ENCODE measurements at regions not wholly inside any gene's neighbourhood (a gene's known extent, or its start where the extent isn't known, plus 50 kb on each side); places are given as distances from the start of the nearest gene placed in this dataset.
"Not testable (repeated sequence)": the region's sequence is repeated elsewhere in the genome, so short reads cannot be mapped to it uniquely, and the experiment has no call there.

DNA sequence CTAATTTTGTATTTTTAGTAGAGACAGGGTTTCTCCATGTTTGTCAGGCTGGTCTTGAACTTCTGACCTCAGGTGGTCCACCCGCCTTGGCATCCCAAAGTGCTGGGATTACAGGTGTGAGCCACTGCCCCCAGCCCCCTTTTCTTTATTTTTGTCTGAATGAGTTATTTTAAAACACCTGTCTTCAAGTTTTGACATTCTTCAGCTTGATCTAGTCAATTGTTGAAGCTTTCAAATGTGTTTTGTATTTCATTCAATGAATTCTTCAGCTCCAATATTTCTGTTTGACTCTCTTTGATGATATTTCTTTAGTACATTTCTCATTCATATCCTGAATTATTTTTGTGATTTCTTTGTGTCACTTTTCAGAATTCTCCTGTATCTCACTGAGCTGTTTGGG lies 486.2 kb downstream of the DMAC1 start:
- DNase-seq (ENCODE audit: low read depth, low spot score) = no peak
- in situ Hi-C loops (cut with HindIII; ENCODE audit: low pct_unique_long_range_greater_than_20kb, low sequenced_read_pairs) = no loop called here

DNA sequence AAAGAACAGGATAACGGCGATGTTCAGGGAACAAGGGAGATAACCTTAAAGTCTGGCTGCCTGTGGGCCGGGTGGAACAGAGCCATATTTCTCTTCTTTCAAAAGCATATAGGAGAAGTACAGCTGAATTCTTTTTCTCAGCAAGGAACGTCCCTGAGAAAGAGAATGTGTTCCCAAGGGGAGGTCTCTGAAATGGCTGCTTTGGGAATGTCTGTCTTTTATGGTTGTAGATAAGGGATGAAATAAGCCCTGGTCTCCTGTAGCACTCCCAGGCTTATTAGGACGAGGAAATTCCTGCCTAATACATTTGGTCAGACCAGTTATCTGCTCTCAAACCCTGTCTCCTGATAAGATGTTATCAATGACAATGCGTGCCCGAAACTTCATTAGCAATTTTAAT lies 490.5 kb downstream of the DMAC1 start:
- DNase-seq (ENCODE audit: low read depth, low spot score); in situ Hi-C loops (cut with HindIII; ENCODE audit: low pct_unique_long_range_greater_than_20kb, low sequenced_read_pairs): not testable (repeated sequence)

DNA sequence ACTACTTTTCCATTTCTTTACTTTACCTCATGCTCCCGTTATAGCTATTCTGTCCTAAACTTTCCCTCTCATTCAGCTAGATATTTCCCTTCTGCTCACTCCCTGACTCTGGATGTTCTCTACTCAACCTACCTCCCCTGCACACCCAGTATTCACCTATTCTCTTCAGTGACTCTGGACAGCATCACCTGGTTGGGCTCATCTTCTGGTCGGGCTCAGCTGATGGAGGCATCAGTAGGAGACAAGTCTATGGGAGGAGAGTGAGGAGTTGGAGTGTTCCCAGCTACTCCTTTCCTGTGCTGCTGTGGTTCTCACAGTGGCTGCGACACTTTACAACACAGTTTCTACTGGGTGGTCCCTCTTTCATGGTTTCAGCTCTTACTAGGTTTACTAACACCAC lies 493.9 kb downstream of the DMAC1 start:
- no peak for DNase-seq (ENCODE audit: low read depth, low spot score)
- in situ Hi-C loops (cut with HindIII; ENCODE audit: low pct_unique_long_range_greater_than_20kb, low sequenced_read_pairs) = no loop called here

DNA sequence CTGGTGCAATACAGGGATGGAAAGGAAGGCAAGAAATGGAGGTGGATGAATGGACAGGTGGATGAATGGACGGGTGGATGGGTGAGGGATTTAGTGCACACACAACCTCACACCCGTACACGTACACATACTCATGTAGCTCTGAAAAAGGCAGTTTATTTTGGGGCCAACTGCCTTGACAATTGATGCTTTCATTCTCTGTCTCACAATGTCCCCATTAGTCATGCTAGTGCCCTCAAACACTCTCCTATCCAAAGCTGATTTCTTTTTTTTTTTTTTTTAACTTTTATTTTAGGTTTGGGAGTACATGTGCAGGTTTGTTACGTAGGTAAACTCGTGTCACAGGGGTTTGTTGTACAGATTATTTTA lies 495.0 kb downstream of the DMAC1 start:
- in situ Hi-C loops (cut with HindIII; ENCODE audit: low pct_unique_long_range_greater_than_20kb, low sequenced_read_pairs) = no loop called here
- DNase-seq (ENCODE audit: low read depth, low spot score) = no peak

DNA sequence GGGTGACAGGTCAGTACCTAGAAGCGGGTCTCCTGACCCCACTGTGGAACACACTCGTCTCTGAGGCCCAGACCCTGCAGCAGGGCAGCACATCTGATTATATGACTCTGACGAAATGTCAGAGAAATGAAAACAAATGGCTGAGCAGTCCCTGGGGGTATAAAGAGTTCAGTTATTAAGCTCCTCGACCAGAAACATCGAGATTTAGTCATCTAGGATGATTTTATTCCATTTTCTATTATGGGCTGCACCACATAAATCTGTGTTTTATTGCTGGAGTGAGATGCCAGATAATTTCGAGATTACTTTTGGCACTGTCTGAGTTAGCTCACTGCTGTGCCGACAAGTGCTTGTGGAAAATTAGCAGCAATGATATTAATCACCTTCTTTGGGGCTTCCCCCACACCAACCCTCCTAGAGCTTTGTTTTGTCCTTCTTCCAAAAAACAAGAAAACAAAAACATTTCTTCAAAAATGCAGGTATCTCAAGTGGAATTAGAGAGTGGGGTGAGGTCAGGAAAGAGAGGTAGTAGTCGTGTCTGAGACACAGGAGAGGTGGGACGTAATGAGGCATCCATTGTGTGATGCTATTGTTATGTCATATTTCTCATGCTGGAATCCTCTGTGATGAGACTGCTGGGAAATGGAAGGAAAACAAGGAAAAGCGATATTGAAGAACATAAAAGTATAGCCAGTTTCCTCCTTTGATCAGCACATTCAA lies 495.5 kb downstream of the DMAC1 start:
- DNase-seq (ENCODE audit: low read depth, low spot score) = no peak
- in situ Hi-C loops (cut with HindIII; ENCODE audit: low pct_unique_long_range_greater_than_20kb, low sequenced_read_pairs) = no loop called here

DNA sequence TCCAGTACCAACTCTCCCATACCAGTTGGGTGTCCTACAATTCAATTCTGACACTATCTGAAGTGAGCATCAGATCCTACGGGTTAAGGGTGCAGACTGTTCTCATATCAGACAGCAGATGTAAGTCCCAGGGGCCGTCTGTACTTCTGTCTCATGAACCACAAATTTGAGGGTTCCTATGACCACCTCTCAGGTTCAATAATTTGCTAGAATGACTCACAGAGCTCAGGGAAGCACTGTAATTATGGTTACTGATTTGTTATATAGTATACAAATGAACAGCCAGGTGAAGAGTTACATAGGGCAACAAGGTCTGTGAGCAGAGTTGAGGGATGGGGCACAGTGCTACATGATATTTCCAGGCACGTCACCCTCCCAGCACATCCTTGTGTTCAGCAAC lies 499.1 kb downstream of the DMAC1 start:
- in situ Hi-C loops (cut with HindIII; ENCODE audit: low pct_unique_long_range_greater_than_20kb, low sequenced_read_pairs) = no loop called here

DNA sequence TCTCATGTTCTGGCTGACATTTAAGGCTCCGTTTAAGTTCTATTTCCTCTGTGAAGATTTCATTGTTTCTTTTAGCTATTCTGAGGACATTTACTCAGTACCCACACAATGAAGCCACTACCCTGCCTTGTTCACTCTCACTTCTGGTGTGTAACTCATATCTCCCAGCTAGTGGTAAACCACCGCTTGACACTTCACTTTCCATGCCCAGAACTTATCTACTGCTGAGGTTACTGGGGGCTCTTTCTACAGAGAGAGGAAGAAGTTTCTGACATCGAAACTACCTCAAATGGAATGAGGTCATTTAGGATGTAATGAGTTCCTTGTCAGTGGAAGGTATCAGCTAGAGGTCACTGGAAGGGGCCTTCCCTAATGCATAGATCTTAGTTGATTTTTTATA lies 501.5 kb downstream of the DMAC1 start:
- in situ Hi-C loops (cut with HindIII; ENCODE audit: low pct_unique_long_range_greater_than_20kb, low sequenced_read_pairs) = no loop called here
- no peak for DNase-seq (ENCODE audit: low read depth, low spot score)

More for the DNA sequence above, 499.1 kb downstream of the DMAC1 start:
- DNase-seq (ENCODE audit: low read depth, low spot score) = no peak

DNA sequence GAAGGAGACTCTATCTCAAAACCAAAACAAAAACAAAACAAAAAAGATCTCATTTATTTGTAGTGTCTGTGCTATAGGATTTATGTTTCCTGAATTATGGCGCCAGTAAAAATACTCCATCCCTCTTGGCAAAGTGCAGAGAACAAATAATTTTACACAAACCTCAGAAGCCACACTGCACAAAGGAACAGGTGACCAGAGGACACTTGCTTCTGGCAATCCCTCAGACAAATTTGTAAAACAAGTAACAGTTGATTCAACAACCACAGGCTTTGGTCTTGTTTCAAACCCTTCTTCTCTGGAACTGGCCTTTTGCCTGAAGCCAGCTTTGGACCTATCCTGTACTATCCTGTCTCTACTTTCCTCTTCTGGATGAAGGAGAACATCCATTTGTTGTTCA lies 502.1 kb downstream of the DMAC1 start:
- in situ Hi-C loops (cut with HindIII; ENCODE audit: low pct_unique_long_range_greater_than_20kb, low sequenced_read_pairs) = no loop called here
- DNase-seq (ENCODE audit: low read depth, low spot score) = no peak

DNA sequence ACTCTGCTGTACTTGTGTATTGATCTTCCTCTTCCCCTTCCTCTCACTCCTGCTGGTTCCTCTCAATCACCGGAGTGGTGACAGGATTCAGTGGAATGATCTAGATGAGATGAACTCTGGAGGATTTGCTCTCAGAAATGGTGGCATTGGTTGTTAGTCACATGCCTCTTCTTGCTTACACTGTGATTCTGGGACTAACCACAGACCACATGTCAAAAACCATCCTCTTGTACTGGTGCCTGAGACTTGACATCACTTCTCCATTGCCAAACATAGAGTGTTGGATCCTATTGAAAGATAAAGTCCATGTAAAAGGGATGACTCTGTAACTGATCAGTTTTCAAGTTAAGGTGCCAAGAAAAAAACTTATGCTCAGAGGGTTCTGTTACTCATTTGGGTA lies 506.5 kb downstream of the DMAC1 start:
- no peak for DNase-seq (ENCODE audit: low read depth, low spot score)
- in situ Hi-C loops (cut with HindIII; ENCODE audit: low pct_unique_long_range_greater_than_20kb, low sequenced_read_pairs) = no loop called here

DNA sequence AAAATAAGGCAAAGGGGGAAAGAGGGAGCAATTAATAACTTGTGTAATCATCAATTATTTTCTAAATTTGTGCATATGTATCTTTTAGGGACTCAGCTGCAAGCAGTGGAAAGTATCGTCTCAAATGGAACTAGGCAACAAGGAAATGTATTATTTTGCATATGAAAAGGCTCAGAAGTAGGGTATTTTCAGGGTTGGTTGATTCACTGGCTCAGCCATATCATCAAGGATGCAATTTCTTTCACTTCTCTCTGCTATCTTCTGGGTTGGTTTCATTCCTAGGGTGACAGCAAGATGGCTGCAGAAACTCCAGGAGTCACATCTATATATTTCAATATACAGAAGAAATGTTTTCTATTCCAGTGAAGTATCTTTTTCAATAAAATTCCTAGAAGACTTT lies 509.8 kb downstream of the DMAC1 start:
- no peak for DNase-seq (ENCODE audit: low read depth, low spot score)
- in situ Hi-C loops (cut with HindIII; ENCODE audit: low pct_unique_long_range_greater_than_20kb, low sequenced_read_pairs) = no loop called here

DNA sequence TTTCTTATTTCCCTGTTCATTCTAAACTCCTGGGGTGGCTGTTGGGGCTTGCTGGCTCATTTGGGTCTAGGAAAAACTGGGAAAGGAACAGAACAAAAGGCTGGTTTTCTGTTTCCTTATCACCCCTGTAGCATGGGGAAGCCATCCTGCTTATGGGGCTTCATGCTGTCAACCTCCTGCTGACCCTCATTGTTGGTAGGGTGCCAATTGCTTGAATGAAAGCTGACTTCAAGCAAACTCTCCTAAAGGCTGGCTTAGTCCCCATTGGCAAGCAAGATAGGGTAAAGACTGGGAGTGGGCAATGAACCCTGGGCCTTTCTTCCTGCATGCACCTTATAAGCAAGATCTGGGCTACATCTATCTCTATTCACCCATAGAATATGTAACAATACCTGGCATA lies 511.6 kb downstream of the DMAC1 start:
- in situ Hi-C loops (cut with HindIII; ENCODE audit: low pct_unique_long_range_greater_than_20kb, low sequenced_read_pairs) = no loop called here
- no peak for DNase-seq (ENCODE audit: low read depth, low spot score)

DNA sequence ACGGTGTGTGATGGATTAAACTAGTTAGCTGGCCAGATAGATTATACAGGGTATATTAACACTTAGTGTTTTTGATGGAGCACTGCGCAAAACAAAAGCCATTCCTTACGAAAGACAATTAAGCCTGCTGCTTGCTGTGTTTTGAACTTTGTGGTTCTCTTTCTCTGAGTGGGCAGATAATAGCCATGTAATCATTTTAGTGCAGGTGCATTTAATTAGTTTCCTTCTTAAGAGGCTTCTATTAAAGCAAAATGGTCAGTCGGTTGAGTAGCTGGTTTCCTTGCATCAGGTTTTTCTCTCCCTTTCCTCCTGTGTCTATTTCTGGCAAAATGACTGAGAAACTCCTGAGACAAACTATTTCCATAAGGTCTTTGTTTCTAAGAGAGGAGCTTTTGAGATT lies 512.5 kb downstream of the DMAC1 start:
- in situ Hi-C loops (cut with HindIII; ENCODE audit: low pct_unique_long_range_greater_than_20kb, low sequenced_read_pairs) = no loop called here
- no peak for DNase-seq (ENCODE audit: low read depth, low spot score)

DNA sequence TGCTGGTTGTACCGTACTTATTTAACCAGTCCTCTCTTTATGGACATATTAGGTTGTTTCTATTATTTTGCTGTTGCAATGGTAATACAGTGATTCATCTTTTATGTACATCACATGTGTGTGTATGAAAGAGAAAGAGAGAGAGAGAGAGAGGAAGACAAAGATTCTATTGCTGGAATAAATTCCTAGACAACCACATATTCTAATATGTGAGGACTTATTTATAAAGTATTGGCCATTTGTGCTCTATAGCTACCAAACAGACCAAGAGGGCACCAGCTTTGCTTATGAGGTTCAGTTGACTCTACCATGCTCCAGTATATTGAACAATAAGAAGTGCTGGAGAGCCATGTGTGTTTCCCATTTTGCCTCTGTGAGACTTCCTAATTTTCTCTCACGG lies 513.5 kb downstream of the DMAC1 start:
- peak; percentile 62 for DNase-seq (ENCODE audit: low read depth, low spot score)
- in situ Hi-C loops (cut with HindIII; ENCODE audit: low pct_unique_long_range_greater_than_20kb, low sequenced_read_pairs) = no loop called here

DNA sequence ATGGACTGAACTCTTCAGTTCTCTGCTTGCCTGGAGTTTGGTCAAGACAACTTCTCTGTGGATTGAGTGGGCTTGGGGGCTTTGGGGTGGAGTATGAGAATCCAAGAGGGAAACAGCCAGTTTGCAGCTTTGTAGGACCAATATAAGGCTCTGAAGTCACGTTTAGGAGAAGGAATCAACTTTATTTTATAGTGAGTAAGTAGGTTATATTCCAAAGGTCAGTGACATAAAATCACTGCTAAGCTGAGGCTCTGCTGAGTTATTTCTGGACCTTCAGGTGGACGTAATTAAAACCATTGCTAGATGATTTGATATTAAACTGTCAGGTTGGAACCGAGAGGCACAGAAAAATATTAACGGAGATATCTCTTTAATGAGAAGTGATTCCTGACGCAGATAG lies 514.4 kb downstream of the DMAC1 start:
- in situ Hi-C loops (cut with HindIII; ENCODE audit: low pct_unique_long_range_greater_than_20kb, low sequenced_read_pairs) = no loop called here
- DNase-seq (ENCODE audit: low read depth, low spot score) = no peak

DNA sequence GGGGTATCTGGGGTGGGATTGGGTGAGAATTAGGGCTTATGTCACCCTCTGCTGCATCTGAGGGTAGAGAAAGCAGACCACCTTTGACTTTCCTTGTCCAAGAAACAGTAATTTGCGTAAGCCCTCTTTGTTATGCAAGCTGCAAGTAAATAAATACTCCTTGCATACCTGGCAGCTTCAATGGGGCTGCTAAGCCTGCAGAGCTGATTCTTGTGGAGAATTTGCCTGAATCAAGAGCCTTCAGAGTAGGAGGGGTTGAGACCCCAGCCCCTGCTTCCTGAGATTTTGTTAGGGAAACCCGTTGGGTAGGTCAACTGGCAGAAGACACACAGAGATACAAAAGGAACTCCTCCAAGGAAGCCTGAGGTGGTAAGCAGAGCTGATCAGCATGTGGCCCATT lies 515.1 kb downstream of the DMAC1 start:
- in situ Hi-C loops (cut with HindIII; ENCODE audit: low pct_unique_long_range_greater_than_20kb, low sequenced_read_pairs) = no loop called here
- DNase-seq (ENCODE audit: low read depth, low spot score) = no peak

DNA sequence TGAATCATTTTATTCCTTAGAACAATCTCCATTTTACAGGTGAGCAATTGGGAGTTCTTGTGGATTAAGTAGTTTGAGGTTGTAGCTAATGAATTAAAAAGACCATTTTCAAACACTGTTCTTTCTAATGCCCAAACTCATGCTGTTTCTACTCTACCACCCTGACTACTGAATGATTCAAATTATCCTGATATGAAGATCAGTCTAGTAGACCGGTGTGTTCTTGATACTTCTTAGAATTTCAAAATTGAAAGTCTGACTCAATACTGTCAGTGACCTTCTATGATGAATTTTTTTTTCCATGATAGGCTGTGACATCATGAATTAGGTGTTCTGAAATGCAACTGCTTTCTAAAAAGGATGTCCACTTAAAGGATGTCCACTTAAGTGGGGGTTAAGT lies 515.5 kb downstream of the DMAC1 start:
- in situ Hi-C loops (cut with HindIII; ENCODE audit: low pct_unique_long_range_greater_than_20kb, low sequenced_read_pairs) = no loop called here
- no peak for DNase-seq (ENCODE audit: low read depth, low spot score)

DNA sequence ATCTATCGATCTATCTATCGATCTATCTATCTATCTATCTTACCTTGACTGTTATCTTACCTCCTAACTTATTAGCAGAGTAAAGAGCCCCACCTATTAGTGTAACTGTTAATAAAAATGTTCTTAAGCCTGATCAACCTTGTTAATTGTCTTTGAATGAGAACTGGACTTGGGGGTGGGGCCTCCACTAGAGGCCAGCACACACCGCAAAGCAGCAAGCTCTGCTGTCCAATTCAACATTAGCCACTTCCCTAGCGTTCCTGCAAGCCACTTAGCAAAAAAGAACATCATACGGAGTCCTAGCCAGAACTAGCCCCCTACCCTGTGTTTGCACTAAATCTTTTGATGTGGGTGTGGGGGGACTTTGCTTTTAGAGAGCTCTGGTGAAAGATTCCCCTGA lies 515.8 kb downstream of the KDM4C start:
- peak; percentile 28 for DNase-seq (ENCODE audit: low read depth, low spot score)
- in situ Hi-C loops (cut with HindIII; ENCODE audit: low pct_unique_long_range_greater_than_20kb, low sequenced_read_pairs) = no loop called here

DNA sequence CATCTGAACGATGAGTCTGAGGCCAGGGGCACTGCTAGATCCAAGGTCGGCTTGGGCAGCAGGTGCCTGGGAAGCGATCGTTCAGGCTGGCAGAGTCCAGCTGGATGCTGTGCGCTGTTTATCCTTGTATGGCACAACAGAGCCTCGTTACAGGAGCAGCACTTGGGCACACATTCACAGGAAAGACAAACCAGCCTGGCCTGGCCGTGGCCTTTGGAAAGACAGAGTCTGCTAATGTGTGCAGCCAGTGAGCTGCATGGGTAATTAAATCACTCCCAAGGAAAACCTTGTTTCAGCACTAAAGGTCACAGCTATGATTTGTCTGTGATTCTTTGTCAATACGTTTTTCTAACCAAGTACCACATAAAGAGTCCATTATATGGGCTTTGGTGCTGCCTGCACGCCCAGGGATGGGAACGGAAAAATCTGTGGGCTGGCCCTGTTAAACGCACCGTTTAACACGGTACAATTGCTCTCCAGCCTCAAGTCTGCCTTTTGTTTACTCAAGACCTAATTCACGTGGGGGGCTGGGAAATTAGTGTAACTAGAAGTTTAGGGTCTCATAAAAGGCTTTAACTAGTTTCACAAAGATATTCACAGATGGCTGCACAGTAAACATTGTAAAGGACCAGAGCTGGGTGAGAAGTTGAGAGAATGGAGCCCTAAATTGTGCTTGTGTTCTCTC lies 509.3 kb downstream of the KDM4C start:
- in situ Hi-C loops (cut with HindIII; ENCODE audit: low pct_unique_long_range_greater_than_20kb, low sequenced_read_pairs) = no loop called here
- DNase-seq (ENCODE audit: low read depth, low spot score) = peak; percentile 79

DNA sequence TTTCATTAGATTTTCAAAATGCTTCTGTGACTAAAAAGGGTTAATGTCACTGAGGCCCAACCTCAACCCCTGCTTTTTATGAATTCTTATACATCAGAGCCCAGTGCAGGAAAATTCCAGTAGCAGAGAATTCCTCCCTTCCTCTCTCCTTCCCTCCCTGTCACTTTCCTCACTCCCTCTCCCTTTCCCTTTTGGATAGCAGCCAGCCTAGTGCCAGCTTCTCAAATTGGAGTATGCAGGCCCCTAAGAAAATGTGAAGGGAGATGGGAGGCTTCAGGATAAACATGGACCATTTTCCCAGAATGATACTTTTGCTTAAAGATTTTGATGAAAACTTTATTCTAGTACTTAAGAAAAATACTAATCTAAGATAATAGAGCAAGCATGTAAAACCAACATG lies 507.4 kb downstream of the KDM4C start:
- in situ Hi-C loops (cut with HindIII; ENCODE audit: low pct_unique_long_range_greater_than_20kb, low sequenced_read_pairs) = no loop called here
- no peak for DNase-seq (ENCODE audit: low read depth, low spot score)
